Panc1 (cell line): ENCODE measurements at regions not wholly inside any gene's neighbourhood (a gene's known extent, or its start where the extent isn't known, plus 50 kb on each side); places are given as distances from the start of the nearest gene placed in this dataset.

ENCODE experiments used
- ATAC-seq: fragments of 200-7000 bp; cut with Tn5 transposase; 2 replicates; pipeline ENCODE4 v1.9.1; 2020; ENCODE audit warnings: mild to moderate bottlenecking, moderate library complexity
- BruUV-seq: library from RNA; stranded (reverse); fragments of 400-500 nt; replicated peaks from 2 replicates; lab custom pipeline; 2021; lab: Mats Ljungman, UMichigan
- CTCF ChIA-PET: fragments of 300-600 bp; sonication (Branson Sonifier 250); formaldehyde crosslinking; loops from one replicate; lab custom pipeline; 2022; ENCODE audit warnings: antibody characterized with exemption; lab: Charles Lee
- POLR2A ChIA-PET: fragments of 300-600 bp; sonication (Branson Sonifier 250); formaldehyde crosslinking; loops from one replicate; lab custom pipeline; 2022; ENCODE audit warnings: antibody characterized with exemption; lab: Charles Lee
- DNase-seq: peaks from one replicate; pipeline ENCODE4 v3.0.0-alpha.2; 2010; ENCODE audit warnings: low read depth, low spot score
- H3K27ac ChIP-seq: 2 replicates; pipeline ENCODE4 v1.5.1; 2011; ENCODE audit warnings: mild to moderate bottlenecking, low read length, inconsistent platforms
- H3K27me3 ChIP-seq: fragments of 200-500 bp; sonication (Bioruptor generic); 2 replicates; pipeline ENCODE4 v1.6.0; 2014; ENCODE audit warnings: low read length, inconsistent platforms; ENCODE audit not compliant: control insufficient read depth, insufficient read depth
- H3K36me3 ChIP-seq: fragments of 200-500 bp; sonication (Bioruptor generic); 2 replicates; pipeline ENCODE4 v1.5.1; 2014; ENCODE audit warnings: inconsistent platforms, mild to moderate bottlenecking, low read length, moderate library complexity; ENCODE audit not compliant: control insufficient read depth, insufficient read depth
- H3K4me1 ChIP-seq: 2 replicates; pipeline ENCODE4 v1.5.1; 2011; ENCODE audit warnings: inconsistent platforms, mild to moderate bottlenecking, low read length, moderate library complexity; ENCODE audit not compliant: control insufficient read depth, insufficient read depth
- H3K4me3 ChIP-seq, 2 experiments: 2 replicates each; pipeline ENCODE4 v1.5.1; 2011 to 2012; ENCODE audit warnings: low read depth in 2 of 2, low read length in 2 of 2, mild to moderate bottlenecking in 2 of 2, inconsistent platforms in 1 of 2, moderate library complexity in 1 of 2
- H3K9me3 ChIP-seq: fragments of 200-500 bp; sonication (Bioruptor generic); 2 replicates; pipeline ENCODE4 v1.5.1; 2014; ENCODE audit warnings: low read depth, mild to moderate bottlenecking, inconsistent platforms, low read length, moderate library complexity; ENCODE audit not compliant: control insufficient read depth, insufficient read depth
- POLR2AphosphoS5 ChIP-seq: IDR thresholded peaks from 2 replicates; pipeline ENCODE4 v1.6.1; 2012; ENCODE audit warnings: mild to moderate bottlenecking, low read depth, low read length, moderate library complexity
- SIN3A ChIP-seq: IDR thresholded peaks from 2 replicates; pipeline ENCODE4 v1.6.1; 2012; ENCODE audit warnings: low read depth, mild to moderate bottlenecking, low read length, moderate library complexity, borderline replicate concordance; ENCODE audit not compliant: insufficient read depth
- TCF7L2 ChIP-seq: IDR thresholded peaks from 2 replicates; pipeline ENCODE4 v1.6.1; 2011; ENCODE audit warnings: mild to moderate bottlenecking, low read depth, low read length, inconsistent platforms
- in situ Hi-C: cut with HindIII; loops from 2 replicates; pipeline ENCODE4 v1.10.0; 2016; ENCODE audit warnings: low sequenced_read_pairs, low pct_unique_long_range_greater_than_20kb
- intact Hi-C: fragments of 100-400 bp; cut with micrococcal nuclease; formaldehyde crosslinking; loops from one replicate; pipeline ENCODE4 v1.10.0; 2022; ENCODE audit not compliant: unreplicated experiment
- TF ChIP-seq, protein P1 (sequence below), 2 experiments: IDR thresholded peaks; 2 replicates each; pipeline ENCODE4 v1.6.1; 2011 to 2012; ENCODE audit warnings: low read depth in 2 of 2, control low read depth in 1 of 2, low read length in 1 of 2, mild to moderate bottlenecking in 1 of 2, moderate library complexity in 1 of 2; ENCODE audit not compliant: insufficient read depth in 1 of 2
- TF ChIP-seq, protein P2 (sequence below): fragments of 450-650 bp; IDR thresholded peaks from 2 replicates; pipeline ENCODE4 v1.5.1; 2017; ENCODE audit warnings: mild to moderate bottlenecking

DNA sequence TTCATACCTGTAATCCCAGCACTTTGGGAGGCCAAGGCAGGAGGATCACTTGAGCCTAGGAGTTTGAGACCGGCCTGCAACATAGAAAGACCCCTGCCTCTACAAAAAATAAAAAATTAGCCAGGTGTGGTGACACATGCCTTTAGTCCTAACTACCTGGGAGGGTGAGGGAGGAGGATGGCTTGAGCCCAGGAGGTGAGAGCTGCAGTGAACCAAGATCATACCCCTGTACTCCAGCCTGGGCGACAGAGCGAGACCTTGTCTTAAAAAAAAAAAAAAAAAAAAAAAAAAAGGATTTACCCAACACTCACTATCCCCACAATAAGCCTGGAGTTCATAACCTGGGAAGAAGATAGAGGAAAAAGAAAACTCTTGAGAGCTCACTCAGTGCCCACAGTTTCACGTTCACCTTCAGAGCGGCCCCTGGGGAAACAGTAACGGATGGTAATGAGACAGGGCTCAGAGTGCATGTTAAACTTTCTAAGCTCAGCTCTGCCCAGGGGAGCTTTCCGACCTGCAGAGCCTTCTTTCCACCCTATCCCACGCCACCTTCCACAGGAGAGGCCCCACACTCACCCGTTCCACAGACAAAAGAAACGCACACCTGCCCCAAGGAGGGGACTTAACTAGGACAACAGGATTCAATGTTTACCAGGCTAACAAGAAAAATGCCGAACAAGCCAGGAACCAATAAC is 259.8 kb upstream of the KLF14 start:
- H3K9me3 ChIP-seq = no peaks in the 10 kb centered on the region
- no peaks in the 10 kb centered on the region for H3K36me3 ChIP-seq
- ChIA-PET POLR2A (interaction anchor here (0.7 kb wide), 1 partner anchor 393 kb away, joined by 3 read pairs; no protein-coding TSS in a partner anchor), CTCF (interaction anchor here (0.6 kb wide), 1 partner anchor 497 kb away, joined by 9 read pairs; no protein-coding TSS in a partner anchor)
- H3K27me3 ChIP-seq = no peaks in the 10 kb centered on the region
- peaks cover 45% of the 10 kb centered on the region for H3K4me1 ChIP-seq
- intact Hi-C loops = no loop called here
- H3K27ac ChIP-seq = no peak overlapping the region
- in situ Hi-C loops = no loop called here
- H3K4me3 ChIP-seq = no peak overlapping the region
- TF ChIP-seq POLR2AphosphoS5 (no peak), TCF7L2 (no peak), SIN3A (no peak)
- TF ChIP-seq, protein P1, sequence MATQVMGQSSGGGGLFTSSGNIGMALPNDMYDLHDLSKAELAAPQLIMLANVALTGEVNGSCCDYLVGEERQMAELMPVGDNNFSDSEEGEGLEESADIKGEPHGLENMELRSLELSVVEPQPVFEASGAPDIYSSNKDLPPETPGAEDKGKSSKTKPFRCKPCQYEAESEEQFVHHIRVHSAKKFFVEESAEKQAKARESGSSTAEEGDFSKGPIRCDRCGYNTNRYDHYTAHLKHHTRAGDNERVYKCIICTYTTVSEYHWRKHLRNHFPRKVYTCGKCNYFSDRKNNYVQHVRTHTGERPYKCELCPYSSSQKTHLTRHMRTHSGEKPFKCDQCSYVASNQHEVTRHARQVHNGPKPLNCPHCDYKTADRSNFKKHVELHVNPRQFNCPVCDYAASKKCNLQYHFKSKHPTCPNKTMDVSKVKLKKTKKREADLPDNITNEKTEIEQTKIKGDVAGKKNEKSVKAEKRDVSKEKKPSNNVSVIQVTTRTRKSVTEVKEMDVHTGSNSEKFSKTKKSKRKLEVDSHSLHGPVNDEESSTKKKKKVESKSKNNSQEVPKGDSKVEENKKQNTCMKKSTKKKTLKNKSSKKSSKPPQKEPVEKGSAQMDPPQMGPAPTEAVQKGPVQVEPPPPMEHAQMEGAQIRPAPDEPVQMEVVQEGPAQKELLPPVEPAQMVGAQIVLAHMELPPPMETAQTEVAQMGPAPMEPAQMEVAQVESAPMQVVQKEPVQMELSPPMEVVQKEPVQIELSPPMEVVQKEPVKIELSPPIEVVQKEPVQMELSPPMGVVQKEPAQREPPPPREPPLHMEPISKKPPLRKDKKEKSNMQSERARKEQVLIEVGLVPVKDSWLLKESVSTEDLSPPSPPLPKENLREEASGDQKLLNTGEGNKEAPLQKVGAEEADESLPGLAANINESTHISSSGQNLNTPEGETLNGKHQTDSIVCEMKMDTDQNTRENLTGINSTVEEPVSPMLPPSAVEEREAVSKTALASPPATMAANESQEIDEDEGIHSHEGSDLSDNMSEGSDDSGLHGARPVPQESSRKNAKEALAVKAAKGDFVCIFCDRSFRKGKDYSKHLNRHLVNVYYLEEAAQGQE (IDR thresholded peaks at IDR 0.05; ENCODE audit: insufficient read depth in 1 of 2, low read depth in 2 of 2, low read length in 1 of 2) = no peak
- TF ChIP-seq, protein P2, sequence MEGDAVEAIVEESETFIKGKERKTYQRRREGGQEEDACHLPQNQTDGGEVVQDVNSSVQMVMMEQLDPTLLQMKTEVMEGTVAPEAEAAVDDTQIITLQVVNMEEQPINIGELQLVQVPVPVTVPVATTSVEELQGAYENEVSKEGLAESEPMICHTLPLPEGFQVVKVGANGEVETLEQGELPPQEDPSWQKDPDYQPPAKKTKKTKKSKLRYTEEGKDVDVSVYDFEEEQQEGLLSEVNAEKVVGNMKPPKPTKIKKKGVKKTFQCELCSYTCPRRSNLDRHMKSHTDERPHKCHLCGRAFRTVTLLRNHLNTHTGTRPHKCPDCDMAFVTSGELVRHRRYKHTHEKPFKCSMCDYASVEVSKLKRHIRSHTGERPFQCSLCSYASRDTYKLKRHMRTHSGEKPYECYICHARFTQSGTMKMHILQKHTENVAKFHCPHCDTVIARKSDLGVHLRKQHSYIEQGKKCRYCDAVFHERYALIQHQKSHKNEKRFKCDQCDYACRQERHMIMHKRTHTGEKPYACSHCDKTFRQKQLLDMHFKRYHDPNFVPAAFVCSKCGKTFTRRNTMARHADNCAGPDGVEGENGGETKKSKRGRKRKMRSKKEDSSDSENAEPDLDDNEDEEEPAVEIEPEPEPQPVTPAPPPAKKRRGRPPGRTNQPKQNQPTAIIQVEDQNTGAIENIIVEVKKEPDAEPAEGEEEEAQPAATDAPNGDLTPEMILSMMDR = no peak
- ATAC-seq = no peak
- BruUV-seq = no TSS peak
- DNase-seq = no peak

DNA sequence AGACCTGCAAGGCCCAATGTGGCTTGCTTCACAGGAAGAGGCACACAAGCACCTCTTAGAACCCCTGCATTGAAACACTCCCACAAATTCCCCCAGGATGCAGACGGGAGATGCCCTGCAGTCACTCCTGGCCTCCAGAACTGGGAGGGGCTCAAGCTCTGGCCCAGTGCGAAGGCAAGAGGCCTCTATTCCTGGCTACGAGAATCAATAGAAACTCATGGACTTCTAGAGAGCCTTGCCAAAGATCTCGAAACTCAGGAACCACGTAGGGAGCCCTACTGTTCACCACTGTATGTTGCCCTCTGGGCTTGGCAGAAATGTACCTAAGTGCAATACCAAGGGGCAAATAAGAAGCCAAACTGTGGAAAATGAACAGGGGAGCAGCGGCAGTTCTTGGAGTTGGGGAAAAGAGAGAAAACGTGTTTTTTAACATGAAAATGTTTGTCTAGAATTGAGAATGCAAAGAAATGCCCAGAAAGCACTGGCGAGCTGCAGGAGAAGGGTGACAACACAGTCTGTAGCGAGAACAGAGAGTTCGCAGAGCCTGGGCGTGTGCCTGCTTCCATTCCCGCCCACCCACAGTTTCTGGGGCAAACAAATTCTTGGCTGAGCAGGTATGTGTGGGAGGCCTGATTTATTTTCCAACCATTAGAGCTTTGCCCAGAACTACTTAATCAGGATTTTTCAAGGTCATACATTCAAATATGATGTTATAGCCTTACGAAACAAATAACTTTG is 260.5 kb upstream of the KLF14 start:
- Histone ChIP-seq H3K27ac (peak overlapping the region; percentile 78), H3K36me3 (no peaks in the 10 kb centered on the region), H3K4me1 (peaks cover 48% of the 10 kb centered on the region), H3K9me3 (no peaks in the 10 kb centered on the region), H3K4me3 (no peak overlapping the region), H3K27me3 (no peaks in the 10 kb centered on the region)
- ATAC-seq (no peak), DNase-seq (no peak)
- BruUV-seq = no TSS peak
- TF ChIP-seq TCF7L2 (no peak), POLR2AphosphoS5 (no peak)
- TF ChIP-seq, protein P1 (IDR thresholded peaks at IDR 0.05; ENCODE audit: insufficient read depth in 1 of 2, low read depth in 2 of 2, low read length in 1 of 2) = no peak
- ChIA-PET POLR2A (interaction anchor here (0.7 kb wide), 1 partner anchor 393 kb away, joined by 3 read pairs; no protein-coding TSS in a partner anchor), CTCF (interaction anchor here (0.6 kb wide), 1 partner anchor 497 kb away, joined by 9 read pairs; no protein-coding TSS in a partner anchor)
- in situ Hi-C loops = no loop called here
- intact Hi-C loops = no loop called here
